Gastroesophageal sphincter (tissue), 3 donors: ENCODE measurements at regions not wholly inside any gene's neighbourhood (a gene's known extent, or its start where the extent isn't known, plus 50 kb on each side); places are given as distances from the start of the nearest gene placed in this dataset.

Experiments
- CTCF ChIP-seq, 4 experiments: fragments of 200-600 bp in 2 of 4; fragments of 450-650 bp in 2 of 4; sonication (generic) in 1 of 4; IDR thresholded peaks; one replicate each; pipeline ENCODE4 v1.5.1; 2017 to 2019; ENCODE audit warnings: antibody characterized with exemption in 4 of 4, mild to moderate bottlenecking in 2 of 4, moderate library complexity in 2 of 4
- POLR2A ChIP-seq, 2 donors: fragments of 450-650 bp; IDR thresholded peaks; one replicate each; pipeline ENCODE4 v1.6.1; 2017; ENCODE audit warnings: antibody characterized with exemption in 2 of 2, mild to moderate bottlenecking in 2 of 2, moderate library complexity in 1 of 2

DNA sequence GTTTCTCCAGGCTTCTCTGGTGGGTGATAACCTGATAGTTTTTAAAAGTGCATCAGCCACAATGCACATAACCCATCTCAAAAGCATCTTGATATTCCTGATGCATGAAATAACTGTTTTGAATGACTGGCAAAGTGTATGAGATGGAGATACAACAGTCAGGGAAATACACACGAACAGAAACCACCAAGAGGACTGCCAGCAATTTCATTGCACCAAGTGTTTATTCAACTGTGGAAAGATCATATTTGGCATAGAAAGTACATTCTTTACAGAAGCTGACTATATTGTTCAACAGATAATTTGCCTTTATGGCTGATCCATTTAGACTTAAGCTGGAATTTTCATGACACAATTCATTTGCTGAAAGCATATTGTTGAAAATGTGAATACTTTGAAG is 139.5 kb downstream of the SLIT2 start:
- TF ChIP-seq POLR2A (IDR thresholded peaks at IDR 0.05) = no peak
- no peak for TF ChIP-seq CTCF (IDR thresholded peaks at IDR 0.05)
